Epithelial cell of esophagus (primary cell): ENCODE measurements at regions not wholly inside any gene's neighbourhood (a gene's known extent, or its start where the extent isn't known, plus 50 kb on each side); places are given as distances from the start of the nearest gene placed in this dataset.

Source experiments
- DNase-seq: peaks from one replicate; pipeline ENCODE4 v3.0.0; 2010; ENCODE audit warnings: low read depth
- H3K4me3 ChIP-seq: 2 replicates; pipeline ENCODE4 v1.5.1; 2011; ENCODE audit warnings: mild to moderate bottlenecking, low read length, control low read depth
- CTCF ChIP-seq: IDR thresholded peaks from 2 replicates; pipeline ENCODE4 v1.5.1; 2011; ENCODE audit warnings: low read depth, mild to moderate bottlenecking, low read length, control low read depth, inconsistent platforms; ENCODE audit not compliant: insufficient read depth; ENCODE audit errors: missing control alignments

- TF ChIP-seq CTCF, result no peak
- no peak overlapping the region for H3K4me3 ChIP-seq
- no peak for DNase-seq
Measured at GRCh38 chr18:51622702-51623101, 425.2 kb upstream of the MEX3C start.

- no peak overlapping the region for H3K4me3 ChIP-seq
- no peak for TF ChIP-seq CTCF
- peak; percentile 18 for DNase-seq
Measured at GRCh38 chr18:51623653-51624052, 426.2 kb upstream of the MEX3C start.

- no peak for DNase-seq
- H3K4me3 ChIP-seq, result no peak overlapping the region
- no peak for TF ChIP-seq CTCF
Measured at GRCh38 chr18:51630706-51631105, 433.2 kb upstream of the MEX3C start.

- TF ChIP-seq CTCF, result no peak
- DNase-seq, result no peak
- no peak overlapping the region for H3K4me3 ChIP-seq
Measured at GRCh38 chr18:51637881-51638280, 440.4 kb upstream of the MEX3C start.

- no peak overlapping the region for H3K4me3 ChIP-seq
- no peak for TF ChIP-seq CTCF
- no peak for DNase-seq
Measured at GRCh38 chr18:51639541-51639940, 442.1 kb upstream of the MEX3C start.

- DNase-seq, result no peak
- no peak for TF ChIP-seq CTCF
- H3K4me3 ChIP-seq, result no peak overlapping the region
Measured at GRCh38 chr18:51643483-51643882, 446.0 kb upstream of the MEX3C start.

GRCh38 chr18:51645607-51646006 lies 448.1 kb upstream of the MEX3C start:
- DNase-seq, result no peak
- H3K4me3 ChIP-seq, result no peak overlapping the region
- no peak for TF ChIP-seq CTCF
